Pancreas (tissue), 10 donors: ENCODE measurements at regions not wholly inside any gene's neighbourhood (a gene's known extent, or its start where the extent isn't known, plus 50 kb on each side); places are given as distances from the start of the nearest gene placed in this dataset.

Source experiments
- ATAC-seq, 4 donors: fragments of 200-7000 bp; cut with Tn5 transposase; one replicate each; pipeline versions ENCODE4 v1.8.0 to v1.9.1; 2020; ENCODE audit warnings: mild to moderate bottlenecking in 4 of 4, moderate library complexity in 4 of 4
- DNase-seq, 6 donors: peaks; one replicate each; pipeline ENCODE4 v3.0.0-alpha.2; 2020
- FAIRE-seq: peaks from 2 replicates; lab custom pipeline; 2012; peaks lifted over from hg19 to GRCh38; lab: Jason Lieb, UNC
- H3K27ac ChIP-seq, 4 donors: fragments of 200-600 bp; sonication (generic); 1 replicate in 3 of 4; 2 replicates in 1 of 4; pipeline versions ENCODE4 v1.5.0 to v1.8.0; 2020
- H3K27me3 ChIP-seq, 4 donors: fragments of 200-600 bp; one replicate each; pipeline ENCODE4 v1.8.0; 2021
- H3K36me3 ChIP-seq, 3 donors: fragments of 200-600 bp; sonication (generic) in 1 of 3; one replicate each; pipeline versions ENCODE4 v1.5.0 to v1.8.0; 2020 to 2021
- H3K4me1 ChIP-seq, 3 donors: fragments of 200-600 bp; one replicate each; pipeline ENCODE4 v1.8.0; 2021
- H3K4me3 ChIP-seq, 4 donors: fragments of 200-600 bp; sonication (generic) in 2 of 4; one replicate each; pipeline versions ENCODE4 v1.5.0 to v1.8.0; 2020 to 2021
- H3K9me3 ChIP-seq, 4 donors: fragments of 200-600 bp; one replicate each; pipeline ENCODE4 v1.8.0; 2021
- WGBS, 2 donors: extraction: QIAGEN DNeasy Blood & Tissue Kit; methylation state at CpG; one replicate each; pipeline ENCODE4 v1.1.7; 2013; 5-methylcytosine and 5-hydroxymethylcytosine counted together
- intact Hi-C, 3 donors: fragments of 100-400 bp; cut with DNase I; formaldehyde crosslinking; loops; one replicate each; pipeline versions ENCODE4 v1.11.1 to v1.14.2; 2022
- TF ChIP-seq, protein P1 (sequence below), 4 donors: fragments of 200-600 bp; sonication (generic) in 3 of 4; IDR thresholded peaks; one replicate each; pipeline versions ENCODE4 v1.5.0 to v1.8.0; 2021; ENCODE audit warnings: antibody characterized with exemption in 4 of 4
- donor health status: healthy with polysubstance abuse.
- donor health status: DM: no; HTN: no; CAD: no; lungs with moderate emphysema.
- donor health status: DM: no; HTN: no; CAD: no.
- donor health status: control.
- donor health status: control.
- donor health status: Bipolar disorder and iron deficiency.
- donor health status: DM: yes; HTN: yes; CAD: no.
- donor health status: DM: no; HTN: no; CAD: no.
- donor health status: DM: no; HTN: no; CAD: no.
- donor health status: DM: yes; HTN: yes; CAD: no.

DNA sequence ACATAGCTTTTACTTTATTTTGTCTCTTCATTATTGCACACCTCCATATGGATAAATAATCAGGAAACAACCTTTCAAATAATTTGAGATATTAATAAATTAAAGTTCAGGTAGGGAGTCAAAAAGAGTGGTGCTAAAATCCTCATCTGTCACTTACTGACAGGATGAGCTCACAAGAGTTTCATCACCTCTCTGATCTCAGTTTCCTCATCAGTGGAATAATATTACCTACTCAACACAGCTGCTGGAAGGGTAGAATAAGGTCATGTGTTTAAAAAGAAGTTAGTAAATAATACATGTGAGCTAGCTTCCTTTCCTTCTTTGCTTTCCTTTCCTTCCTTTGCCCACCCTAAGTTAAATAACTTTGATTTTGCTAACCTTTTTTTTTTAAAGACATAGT, 61.9 kb downstream of the RDH14 start:
- Histone ChIP-seq H3K4me1 (no peaks in the 10 kb centered on the region), H3K27me3 (no peaks in the 10 kb centered on the region), H3K4me3 (no peak overlapping the region), H3K36me3 (no peaks in the 10 kb centered on the region), H3K9me3 (no peaks in the 10 kb centered on the region), H3K27ac (no peak overlapping the region)
- intact Hi-C loops, result no loop called here
- TF ChIP-seq, protein P1, sequence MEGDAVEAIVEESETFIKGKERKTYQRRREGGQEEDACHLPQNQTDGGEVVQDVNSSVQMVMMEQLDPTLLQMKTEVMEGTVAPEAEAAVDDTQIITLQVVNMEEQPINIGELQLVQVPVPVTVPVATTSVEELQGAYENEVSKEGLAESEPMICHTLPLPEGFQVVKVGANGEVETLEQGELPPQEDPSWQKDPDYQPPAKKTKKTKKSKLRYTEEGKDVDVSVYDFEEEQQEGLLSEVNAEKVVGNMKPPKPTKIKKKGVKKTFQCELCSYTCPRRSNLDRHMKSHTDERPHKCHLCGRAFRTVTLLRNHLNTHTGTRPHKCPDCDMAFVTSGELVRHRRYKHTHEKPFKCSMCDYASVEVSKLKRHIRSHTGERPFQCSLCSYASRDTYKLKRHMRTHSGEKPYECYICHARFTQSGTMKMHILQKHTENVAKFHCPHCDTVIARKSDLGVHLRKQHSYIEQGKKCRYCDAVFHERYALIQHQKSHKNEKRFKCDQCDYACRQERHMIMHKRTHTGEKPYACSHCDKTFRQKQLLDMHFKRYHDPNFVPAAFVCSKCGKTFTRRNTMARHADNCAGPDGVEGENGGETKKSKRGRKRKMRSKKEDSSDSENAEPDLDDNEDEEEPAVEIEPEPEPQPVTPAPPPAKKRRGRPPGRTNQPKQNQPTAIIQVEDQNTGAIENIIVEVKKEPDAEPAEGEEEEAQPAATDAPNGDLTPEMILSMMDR (IDR thresholded peaks at IDR 0.05), result no peak
- DNase-seq, result no peak
- no peak for FAIRE-seq
- ATAC-seq, result no peak

DNA sequence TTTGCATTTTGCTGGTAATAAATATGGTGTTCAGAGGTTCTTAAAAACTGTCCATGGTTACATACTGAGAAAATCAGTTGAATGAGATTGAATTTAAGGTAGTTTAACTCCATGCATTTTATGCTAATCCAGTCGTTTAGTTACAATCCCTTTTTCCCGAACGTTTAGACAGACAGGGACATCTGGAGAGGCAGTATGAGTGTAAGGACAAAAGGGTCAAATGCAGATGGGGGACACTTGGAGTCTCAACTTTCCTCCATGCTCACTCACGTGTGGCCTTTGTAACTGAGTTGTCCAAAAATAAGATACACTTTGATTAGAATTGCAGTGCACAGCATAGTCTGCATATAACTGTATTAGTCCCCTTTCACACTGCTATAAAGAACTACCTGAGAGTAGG, 63.9 kb downstream of the RDH14 start:
- FAIRE-seq (no peak), DNase-seq (no peak), ATAC-seq (no peak)
- no peaks in the 10 kb centered on the region for H3K27me3 ChIP-seq
- H3K36me3 ChIP-seq, result no peaks in the 10 kb centered on the region
- H3K4me3 ChIP-seq, result no peak overlapping the region
- intact Hi-C loops, result no loop called here
- 60 to 73% methylated on average over 4 of the region's 4 CpGs for WGBS, 2 donors
- H3K27ac ChIP-seq, result no peak overlapping the region
- TF ChIP-seq, protein P1 (IDR thresholded peaks at IDR 0.05), result no peak
- H3K4me1 ChIP-seq, result no peaks in the 10 kb centered on the region
- H3K9me3 ChIP-seq, result no peaks in the 10 kb centered on the region

DNA sequence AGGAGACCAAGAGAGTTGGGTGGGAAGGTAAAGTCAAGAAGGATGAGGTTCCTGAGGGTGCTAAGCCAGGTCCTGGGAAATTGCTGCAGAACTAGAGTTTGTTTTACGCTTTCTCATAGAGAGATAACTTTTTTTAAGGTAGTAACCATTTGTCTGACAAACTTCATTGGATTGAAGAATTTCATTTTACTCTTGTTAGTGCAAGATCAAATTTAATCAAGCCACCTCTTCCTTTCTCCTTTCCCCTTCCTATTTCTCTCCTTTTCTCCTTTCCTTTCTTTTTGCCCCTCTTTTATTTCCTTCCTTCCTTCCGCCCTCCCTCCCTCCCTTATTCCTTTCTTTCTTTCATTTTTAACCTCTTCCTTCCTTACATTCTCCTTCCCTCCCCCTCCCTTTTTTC, 65.4 kb downstream of the RDH14 start:
- ATAC-seq (no peak), DNase-seq (no peak), FAIRE-seq (no peak)
- H3K4me3 ChIP-seq, result no peak overlapping the region
- no peaks in the 10 kb centered on the region for H3K27me3 ChIP-seq
- no peaks in the 10 kb centered on the region for H3K4me1 ChIP-seq
- H3K36me3 ChIP-seq, result no peaks in the 10 kb centered on the region
- intact Hi-C loops, result no loop called here
- 48 to 64% methylated on average over 2 of the region's 2 CpGs for WGBS, 2 donors
- TF ChIP-seq, protein P1 (IDR thresholded peaks at IDR 0.05), result no peak
- no peaks in the 10 kb centered on the region for H3K9me3 ChIP-seq
- no peak overlapping the region for H3K27ac ChIP-seq

DNA sequence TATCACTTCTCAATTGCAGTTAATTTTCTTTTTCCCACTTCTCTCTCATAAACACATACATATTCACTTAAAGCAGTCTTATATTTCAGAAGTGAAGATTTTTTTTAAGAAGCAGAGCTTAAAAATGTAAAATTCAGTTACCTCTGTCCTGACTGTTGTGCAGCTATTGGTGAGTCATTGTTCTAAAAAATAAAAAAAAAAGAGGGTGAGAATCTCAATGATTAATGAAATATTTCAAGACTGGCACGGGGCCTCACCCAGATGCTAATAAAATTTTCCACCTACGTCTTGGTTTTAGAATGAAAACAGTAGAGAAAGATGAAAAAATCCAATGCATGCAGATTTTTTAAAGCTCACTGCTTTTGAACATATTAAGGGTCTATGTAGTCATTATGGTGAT, 67.7 kb downstream of the RDH14 start:
- 33 to 37% methylated on average over 2 of the region's 2 CpGs for WGBS, 2 donors
- DNase-seq, result no peak
- H3K27ac ChIP-seq, result no peak overlapping the region
- intact Hi-C loops, result no loop called here
- no peaks in the 10 kb centered on the region for H3K4me1 ChIP-seq
- no peaks in the 10 kb centered on the region for H3K9me3 ChIP-seq
- no peak for FAIRE-seq
- no peaks in the 10 kb centered on the region for H3K27me3 ChIP-seq
- no peaks in the 10 kb centered on the region for H3K36me3 ChIP-seq
- no peak for ATAC-seq
- H3K4me3 ChIP-seq, result no peak overlapping the region
- TF ChIP-seq, protein P1 (IDR thresholded peaks at IDR 0.05), result no peak

DNA sequence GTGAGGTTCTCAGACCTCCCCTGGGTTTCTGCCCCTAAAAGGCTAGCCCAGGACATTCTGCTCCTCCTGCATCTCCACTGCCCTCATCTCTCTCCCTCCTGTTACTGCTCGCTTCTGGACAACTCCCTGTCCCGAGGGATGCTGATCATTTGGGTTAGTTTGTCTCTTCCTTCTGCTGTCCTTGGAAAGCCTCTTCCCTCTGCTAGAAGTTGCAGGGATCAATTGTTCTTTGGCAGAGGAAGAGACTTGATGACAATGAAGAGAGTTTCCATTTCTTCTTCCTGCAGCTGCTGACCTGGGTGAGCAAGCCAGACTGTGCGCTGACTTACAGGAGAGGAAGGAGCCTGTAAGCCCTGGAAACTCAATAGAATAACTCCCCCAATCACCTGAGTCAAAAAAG, 68.9 kb downstream of the RDH14 start:
- DNase-seq, result no peak
- intact Hi-C loops, result no loop called here
- no peak overlapping the region for H3K4me3 ChIP-seq
- ATAC-seq, result no peak
- H3K4me1 ChIP-seq, result no peaks in the 10 kb centered on the region
- H3K9me3 ChIP-seq, result no peaks in the 10 kb centered on the region
- TF ChIP-seq, protein P1 (IDR thresholded peaks at IDR 0.05), result no peak
- WGBS, 2 donors, result 67 to 83% methylated on average over 3 of the region's 3 CpGs
- no peak overlapping the region for H3K27ac ChIP-seq
- no peaks in the 10 kb centered on the region for H3K36me3 ChIP-seq
- H3K27me3 ChIP-seq, result no peaks in the 10 kb centered on the region
- FAIRE-seq, result no peak
